Aorta (tissue), 5 donors: ENCODE measurements at regions not wholly inside any gene's neighbourhood (a gene's known extent, or its start where the extent isn't known, plus 50 kb on each side); places are given as distances from the start of the nearest gene placed in this dataset.

ENCODE experiments used
- ATAC-seq: fragments of 200-7000 bp; cut with Tn5 transposase; one replicate; pipeline ENCODE4 v1.9.1; 2022; ENCODE audit warnings: moderate library complexity; ENCODE audit not compliant: low FRiP score
- DNase-seq, 2 donors: peaks; one replicate each; pipeline ENCODE4 v3.0.0-alpha.2; 2020
- H3K27ac ChIP-seq, 2 donors: one replicate each; pipeline ENCODE4 v1.5.1; 2013; ENCODE audit warnings: low read length in 2 of 2, mild to moderate bottlenecking in 2 of 2, moderate library complexity in 2 of 2, control low read depth in 1 of 2, inconsistent platforms in 1 of 2, low read depth in 1 of 2
- H3K27me3 ChIP-seq, 2 donors: one replicate each; pipeline ENCODE4 v1.6.1; 2013; ENCODE audit warnings: control low read depth in 1 of 2, low read length in 1 of 2, mild to moderate bottlenecking in 1 of 2, moderate library complexity in 1 of 2; ENCODE audit not compliant: insufficient read depth in 2 of 2, control insufficient read depth in 1 of 2
- H3K36me3 ChIP-seq, 2 donors: one replicate each; pipeline ENCODE4 v1.6.1; 2013; ENCODE audit warnings: control low read depth in 1 of 2, low read length in 1 of 2, mild to moderate bottlenecking in 1 of 2; ENCODE audit not compliant: insufficient read depth in 2 of 2, control insufficient read depth in 1 of 2
- H3K4me1 ChIP-seq, 2 donors: one replicate each; pipeline ENCODE4 v1.6.1; 2013; ENCODE audit warnings: low read length in 2 of 2, control low read depth in 1 of 2, mild to moderate bottlenecking in 1 of 2, moderate library complexity in 1 of 2; ENCODE audit not compliant: insufficient read depth in 2 of 2, control insufficient read depth in 1 of 2
- H3K4me3 ChIP-seq, 2 donors: one replicate each; pipeline ENCODE4 v1.5.1; 2013; ENCODE audit warnings: low read length in 2 of 2, control low read depth in 1 of 2, mild to moderate bottlenecking in 1 of 2
- H3K9me3 ChIP-seq: one replicate; pipeline ENCODE4 v1.6.1; 2013; ENCODE audit warnings: mild to moderate bottlenecking, low read length; ENCODE audit not compliant: control insufficient read depth
- WGBS, 2 donors: extraction: QIAGEN DNeasy Blood & Tissue Kit; methylation state at CpG; one replicate each; pipeline ENCODE4 v1.1.7; 2013; 5-methylcytosine and 5-hydroxymethylcytosine counted together
- intact Hi-C, 2 donors: fragments of 100-400 bp; cut with DNase I; formaldehyde crosslinking; loops; one replicate each; pipeline versions ENCODE4 v1.14.2 to v1.15.0; 2022
- donor health status: healthy with polysubstance abuse.
- donor health status: Bipolar disorder and iron deficiency.
- donor health status: DM: no; HTN: no; CAD: no.
- donor health status: DM: no; HTN: no; CAD: no.
- donor health status: DM: yes; HTN: yes; CAD: no.

DNA sequence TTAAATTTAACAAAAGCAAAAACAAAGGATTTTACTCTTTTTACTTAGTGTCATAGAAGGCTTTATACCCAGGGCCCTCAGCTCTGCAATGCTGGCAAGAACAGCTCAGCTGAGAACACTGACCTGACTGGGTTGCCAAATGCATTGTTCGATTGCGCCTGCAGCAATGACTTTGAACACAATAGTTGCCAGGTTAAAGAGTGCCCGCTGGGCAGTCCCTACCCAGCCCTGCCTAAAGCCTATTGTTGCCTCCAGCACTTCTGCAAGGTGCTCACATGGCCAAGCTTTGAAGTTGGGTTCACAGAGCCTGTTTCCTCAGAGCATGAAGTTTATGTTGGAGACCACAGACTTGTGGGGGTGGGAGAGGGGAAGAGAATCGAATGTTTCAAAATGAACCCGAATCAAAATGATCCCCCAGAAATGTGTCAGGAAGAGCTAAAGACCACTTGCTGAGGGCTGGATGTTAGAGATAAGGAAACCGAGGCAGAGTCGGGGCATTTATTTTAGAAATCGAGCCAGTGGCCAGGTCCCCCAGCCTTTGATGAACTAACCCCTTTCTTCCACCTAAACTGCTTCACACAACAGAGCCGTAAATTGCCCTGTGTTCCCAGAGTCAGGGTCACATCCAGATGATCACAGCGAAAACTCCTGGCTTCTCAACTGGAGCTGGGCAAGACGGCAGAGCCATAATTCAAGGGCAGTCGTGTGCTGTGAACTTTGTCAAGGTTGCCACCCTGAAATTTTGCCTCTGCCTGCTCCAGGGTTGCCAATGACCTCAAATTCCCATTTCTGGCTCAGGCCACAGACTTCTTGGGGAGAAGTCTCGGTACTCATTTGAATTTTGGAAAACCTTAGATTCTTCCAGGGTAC lies 55.0 kb downstream of the FOXA2 start:
- no peak for ATAC-seq
- no peak for DNase-seq
- intact Hi-C loops, result no loop called here

GRCh38 chr20:22526512-22527012 lies 57.8 kb downstream of the FOXA2 start:
- Histone ChIP-seq H3K4me3 (no peak overlapping the region), H3K36me3 (no peaks in the 10 kb centered on the region), H3K9me3 (no peaks in the 10 kb centered on the region), H3K27ac (no peak overlapping the region), H3K4me1 (no peaks in the 10 kb centered on the region), H3K27me3 (no peaks in the 10 kb centered on the region)
- DNase-seq (no peak), ATAC-seq (no peak)
- 82 to 88% methylated on average over 3 of the region's 3 CpGs for WGBS, 2 donors
- intact Hi-C loops, result no loop called here

More for the DNA sequence above, 55.0 kb downstream of the FOXA2 start:
- 52 to 53% methylated on average over 13 of the region's 13 CpGs for WGBS, 2 donors
- no peaks in the 10 kb centered on the region for H3K9me3 ChIP-seq
- H3K4me3 ChIP-seq, result no peak overlapping the region
- H3K36me3 ChIP-seq, result no peaks in the 10 kb centered on the region
- no peaks in the 10 kb centered on the region for H3K4me1 ChIP-seq
- no peaks in the 10 kb centered on the region for H3K27me3 ChIP-seq
- H3K27ac ChIP-seq, result no peak overlapping the region

GRCh38 chr20:22525821-22526220 lies 58.6 kb downstream of the FOXA2 start:
- ATAC-seq (no peak), DNase-seq (no peak)
- no peak overlapping the region for H3K4me3 ChIP-seq
- H3K36me3 ChIP-seq, result no peaks in the 10 kb centered on the region
- no peaks in the 10 kb centered on the region for H3K9me3 ChIP-seq
- H3K4me1 ChIP-seq, result no peaks in the 10 kb centered on the region
- 69 to 78% methylated on average over 7 of the region's 7 CpGs for WGBS, 2 donors
- no peaks in the 10 kb centered on the region for H3K27me3 ChIP-seq
- H3K27ac ChIP-seq, result no peak overlapping the region
- intact Hi-C loops, result no loop called here

DNA sequence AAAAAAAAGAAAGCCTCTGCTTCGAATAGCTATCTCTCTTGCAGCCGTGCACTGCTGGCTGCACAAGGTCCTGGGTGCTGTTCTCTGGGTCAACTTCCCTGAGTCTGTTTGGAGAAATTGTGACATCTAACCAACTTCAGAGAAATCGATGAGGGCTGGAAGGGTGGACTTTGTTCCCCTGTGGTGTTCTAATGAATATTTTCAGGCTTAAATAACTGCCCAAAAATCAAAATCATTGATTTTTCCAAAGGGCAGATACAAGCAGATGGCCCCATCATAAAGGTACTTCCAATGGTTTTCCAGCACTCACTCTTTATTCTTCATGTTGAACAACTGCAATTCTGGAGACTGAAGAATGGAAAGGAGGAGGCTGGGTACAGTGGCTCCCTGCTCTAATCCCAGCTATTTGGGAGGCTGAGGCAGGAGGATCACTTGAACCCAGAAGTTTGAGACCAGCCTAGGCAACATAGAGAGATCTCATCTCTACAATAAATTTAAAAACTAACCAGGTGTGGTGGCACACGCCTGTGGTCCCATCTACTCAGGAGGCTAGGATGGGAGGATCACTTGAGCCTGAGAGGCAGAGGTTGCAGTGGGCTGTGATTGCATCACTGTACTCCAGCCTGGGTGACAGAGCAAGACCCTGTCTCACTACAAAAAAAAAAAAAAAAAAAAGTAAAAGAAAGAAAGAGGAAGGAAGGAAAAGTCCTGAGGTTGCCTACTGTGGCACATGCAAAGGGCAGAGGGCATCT lies 59.1 kb downstream of the FOXA2 start:
- H3K4me1 ChIP-seq, result no peaks in the 10 kb centered on the region
- H3K27ac ChIP-seq, result no peak overlapping the region
- intact Hi-C loops, result no loop called here
- ATAC-seq, result no peak
- no peaks in the 10 kb centered on the region for H3K36me3 ChIP-seq
- no peak for DNase-seq
- H3K4me3 ChIP-seq, result no peak overlapping the region
- H3K9me3 ChIP-seq, result no peaks in the 10 kb centered on the region
- H3K27me3 ChIP-seq, result no peaks in the 10 kb centered on the region
- WGBS, 2 donors, result 71 to 79% methylated on average over 4 of the region's 4 CpGs

GRCh38 chr20:22524393-22525015 lies 59.9 kb downstream of the FOXA2 start:
- DNase-seq, result no peak
- intact Hi-C loops, result no loop called here

DNA sequence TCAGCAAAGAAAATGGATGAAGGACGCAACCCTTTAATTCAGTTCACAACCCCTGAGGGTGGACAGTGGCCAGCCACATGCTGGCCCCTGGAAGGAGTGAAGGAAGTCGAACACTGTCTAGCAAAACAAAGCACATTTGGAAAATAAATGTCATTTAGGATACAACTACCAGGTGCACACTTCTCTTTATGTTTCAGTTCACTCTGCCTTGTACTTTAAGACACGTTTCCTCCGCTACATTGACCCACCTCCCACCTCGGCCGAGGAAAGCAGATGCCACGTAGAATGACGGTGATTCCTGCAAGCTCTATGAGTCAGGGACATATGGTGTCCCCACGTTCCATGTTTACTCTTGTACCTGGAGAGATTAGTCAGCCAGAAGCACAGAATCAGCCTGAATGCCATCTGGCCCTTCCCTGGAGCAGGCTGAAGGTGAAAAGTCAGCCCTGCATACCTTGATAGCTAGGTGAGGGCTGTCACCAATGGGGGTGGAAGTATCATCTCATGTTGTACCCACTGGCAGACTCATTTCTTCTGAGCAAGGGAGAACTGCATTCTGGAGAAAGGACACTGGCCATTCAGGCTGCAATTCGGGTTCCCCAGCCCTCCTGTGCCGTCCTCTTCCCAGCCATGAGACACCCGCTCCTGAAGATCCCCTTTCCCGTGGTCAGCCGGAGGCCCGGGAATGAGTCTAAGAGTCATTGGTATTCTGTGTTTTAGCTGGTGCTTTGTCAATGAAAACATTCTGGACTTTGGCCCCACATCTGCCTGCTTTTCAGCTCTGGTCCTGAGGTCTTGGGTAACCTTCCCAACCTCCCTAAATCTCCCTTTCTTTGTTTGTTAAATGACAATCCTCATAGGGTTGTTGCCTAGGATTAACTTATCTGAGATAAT lies 60.6 kb downstream of the FOXA2 start:
- ATAC-seq, result peak; percentile 39

More at GRCh38 chr20:22524393-22525015, 59.9 kb downstream of the FOXA2 start:
- ATAC-seq, result no peak
- Histone ChIP-seq H3K27me3 (no peaks in the 10 kb centered on the region), H3K27ac (no peak overlapping the region), H3K9me3 (no peaks in the 10 kb centered on the region), H3K4me3 (no peak overlapping the region), H3K36me3 (no peaks in the 10 kb centered on the region), H3K4me1 (no peaks in the 10 kb centered on the region)
- 13 to 22% methylated on average over 6 of the region's 6 CpGs for WGBS, 2 donors

DNA sequence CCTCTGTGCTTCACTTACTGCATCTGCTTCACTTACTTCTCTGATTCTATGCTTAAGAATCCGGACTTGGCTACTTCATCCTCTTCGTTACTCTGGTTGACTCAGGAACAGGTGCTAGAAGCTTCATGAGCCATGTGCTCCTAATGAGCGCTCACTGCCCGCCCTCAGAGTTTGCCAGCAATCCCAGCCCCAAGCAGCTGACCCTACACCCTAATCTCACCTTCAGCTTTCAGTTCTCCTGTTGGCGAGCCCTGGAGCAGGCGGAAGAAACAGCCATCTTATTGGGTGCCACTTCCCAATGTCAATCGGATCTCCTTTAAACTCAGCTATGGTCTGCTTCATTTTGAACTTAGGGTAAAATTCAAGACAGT lies 61.3 kb downstream of the FOXA2 start:
- ATAC-seq (no peak), DNase-seq (no peak)
- H3K4me1 ChIP-seq, result no peaks in the 10 kb centered on the region
- H3K36me3 ChIP-seq, result no peaks in the 10 kb centered on the region
- intact Hi-C loops, result no loop called here
- peaks cover 0 to 2% of the 10 kb centered on the region in 2 donors for H3K27me3 ChIP-seq
- H3K4me3 ChIP-seq, result no peak overlapping the region
- H3K27ac ChIP-seq, result no peak overlapping the region
- 92 to 95% methylated on average over 7 of the region's 7 CpGs for WGBS, 2 donors
- H3K9me3 ChIP-seq, result no peaks in the 10 kb centered on the region

More for the DNA sequence above, 60.6 kb downstream of the FOXA2 start:
- 66 to 69% methylated on average over 15 of the region's 15 CpGs for WGBS, 2 donors
- H3K27ac ChIP-seq, result no peak overlapping the region
- H3K9me3 ChIP-seq, result no peaks in the 10 kb centered on the region
- H3K36me3 ChIP-seq, result no peaks in the 10 kb centered on the region
- H3K4me1 ChIP-seq, result no peaks in the 10 kb centered on the region
- DNase-seq, result no peak
- H3K27me3 ChIP-seq, result peaks cover 0 to 2% of the 10 kb centered on the region in 2 donors
- intact Hi-C loops, result no loop called here
- no peak overlapping the region for H3K4me3 ChIP-seq

DNA sequence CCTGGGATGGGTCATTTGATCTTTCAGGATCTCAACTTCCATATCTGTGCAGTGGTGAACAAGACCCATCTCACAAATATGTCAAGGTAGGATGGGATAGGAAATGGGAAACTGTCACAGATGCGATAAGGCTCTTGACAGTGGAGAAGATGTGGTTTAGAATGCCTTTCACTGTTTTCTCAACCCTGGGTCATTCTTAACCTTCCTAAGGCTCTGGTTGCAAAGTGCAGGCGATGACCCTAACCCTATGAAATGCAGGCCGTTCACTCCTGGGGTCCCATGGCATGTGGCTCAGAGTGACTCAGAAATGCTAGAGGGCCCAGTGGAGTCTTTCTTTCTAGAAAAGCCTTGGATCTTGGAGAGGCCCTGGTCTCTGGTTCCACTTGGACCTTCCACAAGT lies 61.7 kb downstream of the FOXA2 start:
- 89 to 93% methylated on average over 3 of the region's 3 CpGs for WGBS, 2 donors
- Histone ChIP-seq H3K4me1 (no peaks in the 10 kb centered on the region), H3K27ac (no peak overlapping the region), H3K27me3 (peaks cover 0 to 2% of the 10 kb centered on the region in 2 donors), H3K9me3 (no peaks in the 10 kb centered on the region), H3K4me3 (no peak overlapping the region), H3K36me3 (no peaks in the 10 kb centered on the region)
- DNase-seq (no peak), ATAC-seq (no peak)
- intact Hi-C loops, result no loop called here
